ENCODE measurements at regions not wholly inside any gene's neighbourhood (a gene's known extent, or its start where the extent isn't known, plus 50 kb on each side); places are given as distances from the start of the nearest gene placed in this dataset.

DNA sequence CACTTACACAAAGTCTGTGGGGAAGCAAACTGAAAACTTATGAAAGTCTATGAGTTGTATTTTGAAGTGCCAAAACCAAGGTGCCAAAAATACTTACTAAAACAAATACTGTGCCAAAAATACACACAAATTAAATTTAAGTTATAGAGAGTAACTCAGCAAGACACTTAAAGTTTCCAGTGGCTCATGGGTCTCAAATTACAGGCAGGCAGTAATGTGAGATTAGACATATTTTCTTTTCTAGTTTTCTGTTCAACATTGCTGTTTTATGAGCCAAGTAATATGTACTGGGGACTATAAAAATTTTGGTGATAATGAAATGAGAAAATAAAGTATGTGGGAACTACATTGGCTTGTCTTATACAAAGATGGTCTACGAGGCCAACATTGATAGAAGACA lies 172.2 kb upstream of the SNX2 start:
- 61 to 77% (median 73%) methylated on average over 1 of the region's 1 CpG for WGBS, 5 donors

DNA sequence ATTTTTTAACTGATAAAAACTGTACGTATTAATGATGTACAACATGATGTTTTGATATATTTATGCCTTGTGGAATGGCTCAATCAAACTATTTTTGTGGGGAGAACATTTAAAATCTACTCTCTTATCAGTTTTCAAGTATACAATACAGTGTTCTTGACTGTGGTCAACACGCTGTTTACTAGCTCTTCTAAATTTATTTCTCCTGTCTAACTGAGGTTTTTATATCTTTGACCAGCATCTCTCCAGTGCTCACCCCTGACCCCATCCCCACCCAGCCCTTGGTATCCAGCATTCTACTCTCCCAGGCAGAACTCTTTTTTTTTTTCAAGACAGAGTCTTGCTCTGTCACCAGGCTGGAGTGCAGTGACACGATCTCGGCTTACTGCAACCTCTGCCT lies 169.6 kb upstream of the SNX2 start:
- TF ChIP-seq POLR2AphosphoS5 (IDR thresholded peaks at IDR 0.05) (no peak), EP300 (IDR thresholded peaks at IDR 0.05) (no peak), CTCF (IDR thresholded peaks at IDR 0.05) (no peak), POLR2A (IDR thresholded peaks at IDR 0.05) (no peak)
- Histone ChIP-seq H3K4me3 (no peak overlapping the region), H3K4me1 (no peaks in the 10 kb centered on the region), H3K27me3 (no peaks in the 10 kb centered on the region), H3K27ac (no peak overlapping the region), H3K36me3 (no peaks in the 10 kb centered on the region), H3K9me3 (peaks cover 0 to 12% (median 3%) of the 10 kb centered on the region in 4 donors)
- WGBS, 5 donors = 81 to 92% (median 85%) methylated on average over 4 of the region's 4 CpGs
- intact Hi-C loops (cut with DNase I; ENCODE audit: low total_unique reads) = no loop called here
- DNase-seq = no peak

More for the DNA sequence above, 172.2 kb upstream of the SNX2 start:
- H3K9me3 ChIP-seq = peaks cover 0 to 25% (median 12%) of the 10 kb centered on the region in 4 donors
- no peak overlapping the region for H3K4me3 ChIP-seq
- H3K4me1 ChIP-seq = no peaks in the 10 kb centered on the region
- no peak for DNase-seq
- H3K27me3 ChIP-seq = no peaks in the 10 kb centered on the region
- TF ChIP-seq POLR2AphosphoS5 (IDR thresholded peaks at IDR 0.05) (no peak), EP300 (IDR thresholded peaks at IDR 0.05) (no peak), POLR2A (IDR thresholded peaks at IDR 0.05) (no peak), CTCF (IDR thresholded peaks at IDR 0.05) (no peak)
- no peak overlapping the region for H3K27ac ChIP-seq
- no peaks in the 10 kb centered on the region for H3K36me3 ChIP-seq
- intact Hi-C loops (cut with DNase I; ENCODE audit: low total_unique reads) = no loop called here

DNA sequence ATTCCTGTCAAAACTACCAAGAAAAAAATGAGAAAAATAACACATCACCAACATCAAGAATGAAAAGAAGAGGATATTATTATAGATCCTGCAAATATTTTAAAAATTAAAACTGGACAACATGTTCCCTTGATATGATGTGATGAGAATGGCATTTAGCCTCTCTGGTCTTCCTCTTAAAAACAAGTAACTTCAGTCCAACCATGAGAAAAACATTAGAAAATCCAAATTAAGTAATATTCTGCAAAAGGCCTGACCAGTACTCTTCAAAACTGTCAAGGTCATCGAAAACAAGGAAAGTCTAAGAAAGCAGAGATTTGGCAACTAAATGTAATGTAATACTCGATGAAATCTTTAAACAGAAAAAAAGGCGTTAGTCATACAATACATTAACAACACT lies 167.1 kb upstream of the SNX2 start:
- intact Hi-C loops (cut with DNase I; ENCODE audit: low total_unique reads) = no loop called here
- Histone ChIP-seq H3K4me3 (no peak overlapping the region), H3K9me3 (no peaks in the 10 kb centered on the region), H3K4me1 (no peaks in the 10 kb centered on the region), H3K27me3 (no peaks in the 10 kb centered on the region), H3K36me3 (no peaks in the 10 kb centered on the region), H3K27ac (no peak overlapping the region)
- WGBS, 5 donors = 90 to 93% (median 91%) methylated on average over 3 of the region's 3 CpGs
- TF ChIP-seq POLR2A (IDR thresholded peaks at IDR 0.05) (no peak), POLR2AphosphoS5 (IDR thresholded peaks at IDR 0.05) (no peak), CTCF (IDR thresholded peaks at IDR 0.05) (no peak), EP300 (IDR thresholded peaks at IDR 0.05) (no peak)
- no peak for DNase-seq

- Histone ChIP-seq H3K27me3 (no peaks in the 10 kb centered on the region), H3K4me3 (no peak overlapping the region), H3K27ac (no peak overlapping the region), H3K9me3 (no peaks in the 10 kb centered on the region), H3K36me3 (no peaks in the 10 kb centered on the region), H3K4me1 (no peaks in the 10 kb centered on the region)
- WGBS, 5 donors = 71 to 91% (median 73%) methylated on average over 3 of the region's 3 CpGs
- no peak for TF ChIP-seq POLR2A (IDR thresholded peaks at IDR 0.05)
- no peak for DNase-seq
- intact Hi-C loops (cut with DNase I; ENCODE audit: low total_unique reads) = no loop called here
Observed at GRCh38 chr5:122608222-122608621, 166.7 kb upstream of the SNX2 start.

- H3K9me3 ChIP-seq = no peaks in the 10 kb centered on the region
- H3K4me3 ChIP-seq = no peak overlapping the region
- H3K4me1 ChIP-seq = no peaks in the 10 kb centered on the region
- intact Hi-C loops (cut with DNase I; ENCODE audit: low total_unique reads) = no loop called here
- no peaks in the 10 kb centered on the region for H3K27me3 ChIP-seq
- H3K27ac ChIP-seq = no peak overlapping the region
- H3K36me3 ChIP-seq = no peaks in the 10 kb centered on the region
- WGBS, 5 donors = 37 to 50% (median 44%) methylated on average over 2 of the region's 2 CpGs
- TF ChIP-seq POLR2AphosphoS5 (IDR thresholded peaks at IDR 0.05) (no peak), CTCF (IDR thresholded peaks at IDR 0.05) (no peak), EP300 (IDR thresholded peaks at IDR 0.05) (no peak), POLR2A (IDR thresholded peaks at IDR 0.05) (no peak)
- DNase-seq = no peak
Observed at GRCh38 chr5:122611406-122611805, 163.5 kb upstream of the SNX2 start.

Data from stomach (tissue), 8 donors.